ENCODE measurements at regions not wholly inside any gene's neighbourhood (a gene's known extent, or its start where the extent isn't known, plus 50 kb on each side); places are given as distances from the start of the nearest gene placed in this dataset.
"Not testable (repeated sequence)": the region's sequence is repeated elsewhere in the genome, so short reads cannot be mapped to it uniquely, and the experiment has no call there.

DNA sequence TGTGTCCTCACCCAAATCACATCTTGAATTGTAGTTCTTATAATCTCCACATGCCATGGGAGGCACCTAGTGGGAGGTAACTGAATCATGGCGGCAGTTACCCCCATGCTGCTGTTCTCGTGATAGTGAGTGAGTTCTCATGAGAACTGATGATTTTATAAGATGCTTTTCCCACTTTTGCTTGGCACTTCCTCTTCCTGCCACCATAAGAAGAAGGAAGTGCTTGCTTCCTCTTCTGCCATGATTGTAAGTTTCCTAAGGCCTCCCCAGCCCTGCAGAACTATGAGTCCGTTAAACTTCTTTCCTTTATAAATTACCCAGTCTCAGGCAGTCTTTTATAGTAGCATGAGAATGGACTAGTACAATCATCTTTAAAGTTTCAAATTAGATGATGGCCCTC is 902.4 kb upstream of the PIK3C3 start:
- no peaks in the 10 kb centered on the region for H3K9me3 ChIP-seq (replicated peaks; ENCODE audit: control insufficient read depth, insufficient read depth, low read length)
- ChIA-PET CTCF (no interaction called here), POLR2A (no interaction called here)
- H3K4me2 ChIP-seq (ENCODE audit: insufficient read depth, low read length), result no peak overlapping the region
- FAIRE-seq, result no peak
- H3K36me3 ChIP-seq (ENCODE audit: control insufficient read depth in 2 of 2, extremely low read depth in 1 of 2, insufficient read depth in 2 of 2, low read length in 2 of 2), result no peaks in the 10 kb centered on the region
- intact Hi-C loops (cut with micrococcal nuclease), result no loop called here
- BruUV-seq (replicated peaks), result no TSS peak
- no peaks in the 10 kb centered on the region for H3K9me1 ChIP-seq (replicated peaks; ENCODE audit: control insufficient read depth, extremely low read depth, insufficient read depth, low read length)
- no peak overlapping the region for H3K27ac ChIP-seq (ENCODE audit: insufficient read depth, low read depth, low read length)
- no peak overlapping the region for H3K4me3 ChIP-seq (replicated peaks in 1 of 3; ENCODE audit: insufficient read depth in 1 of 3, low read depth in 1 of 3, low read length in 3 of 3)
- no peaks in the 10 kb centered on the region for H3K79me2 ChIP-seq (ENCODE audit: control insufficient read depth, insufficient read depth, low read length)
- dilution Hi-C loops (cut with MboI; ENCODE audit: extremely low pct_ligation_motif_present, low sequenced_read_pairs), result no loop called here
- H3K27me3 ChIP-seq (ENCODE audit: control insufficient read depth in 2 of 2, insufficient read depth in 2 of 2, low read length in 2 of 2), result no peaks in the 10 kb centered on the region
- no peak overlapping the region for H3K9ac ChIP-seq (replicated peaks; ENCODE audit: extremely low read depth, insufficient read depth, low read length)
- no peaks in the 10 kb centered on the region for H4K20me1 ChIP-seq (replicated peaks; ENCODE audit: control insufficient read depth, extremely low read depth, insufficient read depth, low read length)
- no peak for DNase-seq (ENCODE audit: low read depth, low spot score)
- TF ChIP-seq POLR2A (IDR thresholded peaks at IDR 0.05; ENCODE audit: low read depth, low read length) (no peak), EZH2 (IDR thresholded peaks at IDR 0.05; ENCODE audit: borderline replicate concordance, low read depth, low read length, severe bottlenecking) (no peak), JUN (IDR thresholded peaks at IDR 0.05; ENCODE audit: borderline replicate concordance, insufficient read depth, insufficient read length, low read depth) (no peak), MAX (IDR thresholded peaks at IDR 0.05; ENCODE audit: insufficient read depth, insufficient read length) (no peak), MYC (IDR thresholded peaks at IDR 0.05; ENCODE audit: low read depth, low read length) (no peak), FOS (IDR thresholded peaks at IDR 0.05; ENCODE audit: borderline replicate concordance, insufficient read depth, low read length) (no peak), POLR2AphosphoS5 (IDR thresholded peaks at IDR 0.05; ENCODE audit: insufficient read depth, low read depth, low read length) (no peak), GATA2 (IDR thresholded peaks at IDR 0.05; ENCODE audit: insufficient read depth, insufficient read length, low read depth, low read length) (no peak)
- TF ChIP-seq, protein P1, sequence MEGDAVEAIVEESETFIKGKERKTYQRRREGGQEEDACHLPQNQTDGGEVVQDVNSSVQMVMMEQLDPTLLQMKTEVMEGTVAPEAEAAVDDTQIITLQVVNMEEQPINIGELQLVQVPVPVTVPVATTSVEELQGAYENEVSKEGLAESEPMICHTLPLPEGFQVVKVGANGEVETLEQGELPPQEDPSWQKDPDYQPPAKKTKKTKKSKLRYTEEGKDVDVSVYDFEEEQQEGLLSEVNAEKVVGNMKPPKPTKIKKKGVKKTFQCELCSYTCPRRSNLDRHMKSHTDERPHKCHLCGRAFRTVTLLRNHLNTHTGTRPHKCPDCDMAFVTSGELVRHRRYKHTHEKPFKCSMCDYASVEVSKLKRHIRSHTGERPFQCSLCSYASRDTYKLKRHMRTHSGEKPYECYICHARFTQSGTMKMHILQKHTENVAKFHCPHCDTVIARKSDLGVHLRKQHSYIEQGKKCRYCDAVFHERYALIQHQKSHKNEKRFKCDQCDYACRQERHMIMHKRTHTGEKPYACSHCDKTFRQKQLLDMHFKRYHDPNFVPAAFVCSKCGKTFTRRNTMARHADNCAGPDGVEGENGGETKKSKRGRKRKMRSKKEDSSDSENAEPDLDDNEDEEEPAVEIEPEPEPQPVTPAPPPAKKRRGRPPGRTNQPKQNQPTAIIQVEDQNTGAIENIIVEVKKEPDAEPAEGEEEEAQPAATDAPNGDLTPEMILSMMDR (IDR thresholded peaks at IDR 0.05; ENCODE audit: extremely low read depth in 1 of 2, insufficient read depth in 1 of 2, low read depth in 1 of 2, low read length in 2 of 2), result no peak
- no peaks in the 10 kb centered on the region for H3K4me1 ChIP-seq (ENCODE audit: control insufficient read depth, extremely low read depth, insufficient read depth, low read length)
- H2AFZ ChIP-seq (ENCODE audit: low read depth, low read length), result no peak overlapping the region

DNA sequence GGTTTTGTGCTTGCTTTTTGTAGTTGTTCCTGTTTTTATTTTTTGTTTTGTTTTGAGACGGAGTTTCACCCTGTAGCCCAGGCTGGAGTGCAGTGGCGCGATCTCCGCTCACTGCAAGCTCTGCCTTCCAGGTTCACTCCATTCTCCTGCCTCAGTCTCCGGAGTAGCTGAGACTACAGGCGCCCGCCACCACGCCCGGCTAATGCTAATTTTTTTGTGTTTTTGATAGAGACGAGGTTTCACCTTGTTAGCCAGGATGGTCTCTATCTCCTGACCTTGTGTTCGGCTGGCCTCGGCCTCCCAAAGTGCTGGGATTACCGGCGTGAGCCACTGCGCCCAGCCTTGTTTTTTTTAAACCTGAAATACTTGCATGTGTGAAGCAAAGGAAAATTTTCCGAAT is 908.8 kb upstream of the PIK3C3 start:
- H3K27ac ChIP-seq (ENCODE audit: insufficient read depth, low read depth, low read length); H3K36me3 ChIP-seq (ENCODE audit: control insufficient read depth in 2 of 2, extremely low read depth in 1 of 2, insufficient read depth in 2 of 2, low read length in 2 of 2); BruUV-seq (replicated peaks); H4K20me1 ChIP-seq (replicated peaks; ENCODE audit: control insufficient read depth, extremely low read depth, insufficient read depth, low read length); POLR2A ChIA-PET; H3K9me1 ChIP-seq (replicated peaks; ENCODE audit: control insufficient read depth, extremely low read depth, insufficient read depth, low read length); CTCF ChIA-PET; H3K4me2 ChIP-seq (ENCODE audit: insufficient read depth, low read length); H3K4me1 ChIP-seq (ENCODE audit: control insufficient read depth, extremely low read depth, insufficient read depth, low read length); H3K4me3 ChIP-seq (replicated peaks in 1 of 3; ENCODE audit: insufficient read depth in 1 of 3, low read depth in 1 of 3, low read length in 3 of 3); H2AFZ ChIP-seq (ENCODE audit: low read depth, low read length); H3K27me3 ChIP-seq (ENCODE audit: control insufficient read depth in 2 of 2, insufficient read depth in 2 of 2, low read length in 2 of 2); dilution Hi-C loops (cut with MboI; ENCODE audit: extremely low pct_ligation_motif_present, low sequenced_read_pairs); H3K9ac ChIP-seq (replicated peaks; ENCODE audit: extremely low read depth, insufficient read depth, low read length); FAIRE-seq; H3K9me3 ChIP-seq (replicated peaks; ENCODE audit: control insufficient read depth, insufficient read depth, low read length); H3K79me2 ChIP-seq (ENCODE audit: control insufficient read depth, insufficient read depth, low read length); DNase-seq (ENCODE audit: low read depth, low spot score); intact Hi-C loops (cut with micrococcal nuclease): not testable (repeated sequence)

Measured in endothelial cell of umbilical vein (primary cell).